Ovary (tissue), 3 donors: ENCODE measurements at regions not wholly inside any gene's neighbourhood (a gene's known extent, or its start where the extent isn't known, plus 50 kb on each side); places are given as distances from the start of the nearest gene placed in this dataset.

Experiments used
- EP300 ChIP-seq: sonication (generic); formaldehyde crosslinking; IDR thresholded peaks from one replicate; pipeline ENCODE4 v1.6.1; 2017; ENCODE audit warnings: antibody characterized with exemption
- TF ChIP-seq, protein P1 (sequence below), 3 donors: fragments of 450-650 bp in 2 of 3; fragments of 200-600 bp in 1 of 3; IDR thresholded peaks; one replicate each; pipeline versions ENCODE4 v1.5.1 to v1.8.0; 2016 to 2022; ENCODE audit warnings: antibody characterized with exemption in 3 of 3, mild to moderate bottlenecking in 1 of 3
- donor health status: DM: no; HTN: no; CAD: no.

DNA sequence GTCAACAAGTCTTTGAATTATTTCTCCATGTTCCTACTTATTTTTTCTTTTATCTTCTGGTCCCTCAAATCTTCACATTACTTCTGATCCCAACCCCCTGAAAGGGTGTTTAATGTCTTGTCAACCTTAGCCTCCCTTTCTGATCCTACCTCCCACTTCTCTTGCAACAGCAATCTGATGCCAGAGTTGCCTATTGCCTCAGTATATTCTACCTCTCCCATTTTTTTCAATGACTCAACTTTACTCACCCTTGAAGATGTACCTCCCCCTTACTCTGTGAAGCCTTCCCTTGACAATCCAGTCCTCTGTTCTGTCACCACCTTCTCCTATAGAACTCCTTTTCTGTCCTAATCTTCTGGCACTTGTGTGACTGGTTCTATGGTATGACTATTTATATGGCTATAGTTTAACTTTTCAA is 99.5 kb upstream of the CD55 start:
- TF ChIP-seq, protein P1, sequence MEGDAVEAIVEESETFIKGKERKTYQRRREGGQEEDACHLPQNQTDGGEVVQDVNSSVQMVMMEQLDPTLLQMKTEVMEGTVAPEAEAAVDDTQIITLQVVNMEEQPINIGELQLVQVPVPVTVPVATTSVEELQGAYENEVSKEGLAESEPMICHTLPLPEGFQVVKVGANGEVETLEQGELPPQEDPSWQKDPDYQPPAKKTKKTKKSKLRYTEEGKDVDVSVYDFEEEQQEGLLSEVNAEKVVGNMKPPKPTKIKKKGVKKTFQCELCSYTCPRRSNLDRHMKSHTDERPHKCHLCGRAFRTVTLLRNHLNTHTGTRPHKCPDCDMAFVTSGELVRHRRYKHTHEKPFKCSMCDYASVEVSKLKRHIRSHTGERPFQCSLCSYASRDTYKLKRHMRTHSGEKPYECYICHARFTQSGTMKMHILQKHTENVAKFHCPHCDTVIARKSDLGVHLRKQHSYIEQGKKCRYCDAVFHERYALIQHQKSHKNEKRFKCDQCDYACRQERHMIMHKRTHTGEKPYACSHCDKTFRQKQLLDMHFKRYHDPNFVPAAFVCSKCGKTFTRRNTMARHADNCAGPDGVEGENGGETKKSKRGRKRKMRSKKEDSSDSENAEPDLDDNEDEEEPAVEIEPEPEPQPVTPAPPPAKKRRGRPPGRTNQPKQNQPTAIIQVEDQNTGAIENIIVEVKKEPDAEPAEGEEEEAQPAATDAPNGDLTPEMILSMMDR (IDR thresholded peaks at IDR 0.05) = no peak
- TF ChIP-seq EP300 = no peak
